Astrocyte of the spinal cord (primary cell): ENCODE measurements at regions not wholly inside any gene's neighbourhood (a gene's known extent, or its start where the extent isn't known, plus 50 kb on each side); places are given as distances from the start of the nearest gene placed in this dataset.
"Not testable (repeated sequence)": the region's sequence is repeated elsewhere in the genome, so short reads cannot be mapped to it uniquely, and the experiment has no call there.

Source experiments
- DNase-seq: peaks from one replicate; pipeline ENCODE4 v3.0.0; 2011; ENCODE audit warnings: low read depth, low spot score
- H3K4me3 ChIP-seq: 2 replicates; pipeline ENCODE4 v1.5.1; 2011; ENCODE audit warnings: low read depth, mild to moderate bottlenecking, low read length, moderate library complexity
- in situ Hi-C: cut with HindIII; loops from 2 replicates; pipeline ENCODE4 v1.10.0; 2017; ENCODE audit warnings: low sequenced_read_pairs
- TF ChIP-seq, protein P1 (sequence below): IDR thresholded peaks from 2 replicates; pipeline ENCODE4 v1.5.1; 2012; ENCODE audit warnings: low read depth, mild to moderate bottlenecking, low read length, inconsistent platforms

DNA sequence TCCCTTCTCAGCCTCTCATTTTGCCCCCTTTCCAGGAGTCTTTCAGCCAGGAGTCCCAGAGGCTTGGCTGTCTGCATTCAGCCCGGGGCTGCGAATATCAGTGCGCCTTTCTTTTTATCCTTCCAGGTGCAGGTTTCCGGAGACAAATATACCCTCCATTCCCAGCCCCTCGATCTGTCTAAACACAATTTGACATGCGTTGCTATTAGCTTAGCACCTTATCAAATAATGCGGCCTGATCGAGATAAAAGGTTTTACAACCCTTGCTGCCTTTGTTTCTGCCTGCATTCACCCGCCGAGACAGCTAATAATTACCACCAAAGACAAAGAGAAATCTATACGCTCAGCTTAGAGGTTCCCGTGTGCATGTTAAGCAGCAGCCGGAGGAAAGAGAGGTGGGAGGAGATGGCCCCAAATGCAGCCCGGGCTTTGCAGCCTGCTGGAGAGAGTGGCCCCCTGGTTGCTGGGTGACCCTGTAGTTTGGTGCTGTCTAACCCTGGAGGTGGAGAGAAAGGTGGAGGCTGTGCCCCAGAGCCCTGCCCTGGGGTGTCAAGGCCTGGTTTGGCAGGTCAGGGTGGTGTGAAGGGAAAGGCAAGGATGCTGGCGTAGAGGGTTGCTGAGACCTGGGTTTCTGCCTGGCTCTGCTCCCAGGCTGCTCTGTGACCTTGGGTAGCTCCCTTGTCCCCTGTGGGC lies 185.3 kb downstream of the RPS24 start:
- H3K4me3 ChIP-seq: no peak overlapping the region
- DNase-seq: no peak
- in situ Hi-C loops: no loop called here
- TF ChIP-seq, protein P1, sequence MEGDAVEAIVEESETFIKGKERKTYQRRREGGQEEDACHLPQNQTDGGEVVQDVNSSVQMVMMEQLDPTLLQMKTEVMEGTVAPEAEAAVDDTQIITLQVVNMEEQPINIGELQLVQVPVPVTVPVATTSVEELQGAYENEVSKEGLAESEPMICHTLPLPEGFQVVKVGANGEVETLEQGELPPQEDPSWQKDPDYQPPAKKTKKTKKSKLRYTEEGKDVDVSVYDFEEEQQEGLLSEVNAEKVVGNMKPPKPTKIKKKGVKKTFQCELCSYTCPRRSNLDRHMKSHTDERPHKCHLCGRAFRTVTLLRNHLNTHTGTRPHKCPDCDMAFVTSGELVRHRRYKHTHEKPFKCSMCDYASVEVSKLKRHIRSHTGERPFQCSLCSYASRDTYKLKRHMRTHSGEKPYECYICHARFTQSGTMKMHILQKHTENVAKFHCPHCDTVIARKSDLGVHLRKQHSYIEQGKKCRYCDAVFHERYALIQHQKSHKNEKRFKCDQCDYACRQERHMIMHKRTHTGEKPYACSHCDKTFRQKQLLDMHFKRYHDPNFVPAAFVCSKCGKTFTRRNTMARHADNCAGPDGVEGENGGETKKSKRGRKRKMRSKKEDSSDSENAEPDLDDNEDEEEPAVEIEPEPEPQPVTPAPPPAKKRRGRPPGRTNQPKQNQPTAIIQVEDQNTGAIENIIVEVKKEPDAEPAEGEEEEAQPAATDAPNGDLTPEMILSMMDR: no peak

DNA sequence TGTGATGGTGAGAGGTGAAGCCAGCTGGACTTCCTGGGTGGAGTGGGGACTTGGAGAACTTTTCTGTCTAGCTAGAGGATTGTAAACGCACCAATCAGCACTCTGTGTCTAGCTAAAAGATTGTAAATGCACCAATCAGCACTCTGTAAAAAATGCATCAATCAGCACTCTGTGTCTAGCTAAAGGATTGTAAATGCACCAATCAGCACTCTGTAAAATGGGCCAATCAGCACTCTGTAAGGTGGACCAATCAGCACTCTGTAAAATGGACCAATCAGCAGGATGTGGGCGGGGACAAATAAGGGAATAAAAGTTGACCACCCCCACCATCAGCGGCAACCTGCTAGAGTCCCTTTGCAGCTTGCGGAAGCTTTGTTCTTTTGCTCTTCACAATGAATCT lies 185.9 kb downstream of the RPS24 start:
- in situ Hi-C loops, DNase-seq, H3K4me3 ChIP-seq: not testable (repeated sequence)

DNA sequence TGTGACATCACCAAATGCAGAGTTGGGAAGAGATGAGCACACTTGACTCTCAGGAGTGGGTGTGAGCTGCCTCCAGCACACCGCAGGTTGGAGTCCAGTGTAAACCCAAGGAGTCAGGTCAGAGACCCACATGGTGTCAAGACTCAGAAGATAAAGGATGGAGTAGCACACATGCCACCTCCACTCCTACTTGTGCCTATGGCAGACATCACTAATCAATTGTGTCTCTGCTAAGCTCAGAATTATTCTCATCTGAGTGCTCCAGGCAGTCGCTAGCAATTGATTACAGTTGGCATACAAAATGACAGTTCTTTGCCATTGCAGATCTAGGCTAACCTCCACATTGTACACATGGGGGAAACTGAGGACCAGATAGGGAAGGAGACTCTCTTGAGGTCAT lies 187.1 kb downstream of the RPS24 start:
- TF ChIP-seq, protein P1: no peak
- H3K4me3 ChIP-seq: no peak overlapping the region
- in situ Hi-C loops: no loop called here
- DNase-seq: no peak

DNA sequence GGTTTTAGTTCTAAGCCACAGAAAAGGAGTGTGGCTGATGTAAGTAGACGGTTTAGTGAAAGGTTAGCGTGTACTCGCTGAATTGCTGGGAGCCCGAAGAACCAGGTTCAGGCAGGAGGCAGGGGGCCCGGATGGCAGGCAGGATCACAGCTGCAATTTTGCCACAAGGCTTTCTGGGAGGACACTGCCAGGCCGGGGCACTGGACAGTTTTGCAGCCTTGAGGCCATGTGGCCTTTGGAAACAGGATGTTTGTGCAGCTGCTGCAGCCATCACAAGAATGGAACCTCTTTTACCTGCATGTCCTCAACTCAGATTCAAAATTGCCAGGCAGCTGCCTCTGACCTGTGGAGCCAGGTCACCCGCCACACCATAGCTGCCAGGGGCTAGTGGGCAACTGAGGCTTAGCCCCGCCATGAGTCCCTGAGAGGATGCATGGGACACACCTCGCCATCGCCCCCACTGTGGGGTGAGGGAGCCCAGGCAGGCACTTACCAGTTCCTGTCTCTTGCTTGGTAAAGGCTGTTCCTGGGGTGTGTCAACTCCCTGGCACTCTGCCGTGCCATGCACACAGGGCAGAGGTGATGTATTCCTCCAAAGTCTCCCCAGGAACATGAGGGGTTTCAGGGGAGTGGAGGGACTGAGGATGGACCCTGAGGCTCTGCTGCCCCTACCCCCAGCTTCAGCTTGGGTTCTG lies 188.6 kb downstream of the RPS24 start:
- in situ Hi-C loops: no loop called here
- no peak overlapping the region for H3K4me3 ChIP-seq
- TF ChIP-seq, protein P1: no peak
- DNase-seq: no peak

DNA sequence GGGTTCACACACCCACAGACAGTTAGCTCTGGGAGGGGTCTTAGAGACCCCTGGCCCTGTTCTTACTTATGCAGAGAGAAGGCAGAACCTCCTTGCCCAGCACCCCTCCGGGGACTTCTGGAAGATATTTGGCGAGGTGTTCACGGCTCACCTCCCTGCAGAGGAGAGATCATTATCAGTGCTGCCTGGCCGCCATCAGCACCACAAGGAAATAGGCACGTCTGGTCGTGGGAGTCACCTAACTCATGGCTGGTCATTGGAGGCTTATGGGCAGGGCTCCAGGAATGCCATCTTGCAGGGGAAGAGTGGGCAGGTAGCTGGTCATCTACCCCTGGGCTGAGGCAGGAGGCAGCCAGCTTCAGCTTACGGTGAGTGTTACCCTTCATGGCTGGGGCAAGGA lies 189.4 kb downstream of the RPS24 start:
- DNase-seq: no peak
- no peak overlapping the region for H3K4me3 ChIP-seq
- TF ChIP-seq, protein P1: no peak
- in situ Hi-C loops: no loop called here

DNA sequence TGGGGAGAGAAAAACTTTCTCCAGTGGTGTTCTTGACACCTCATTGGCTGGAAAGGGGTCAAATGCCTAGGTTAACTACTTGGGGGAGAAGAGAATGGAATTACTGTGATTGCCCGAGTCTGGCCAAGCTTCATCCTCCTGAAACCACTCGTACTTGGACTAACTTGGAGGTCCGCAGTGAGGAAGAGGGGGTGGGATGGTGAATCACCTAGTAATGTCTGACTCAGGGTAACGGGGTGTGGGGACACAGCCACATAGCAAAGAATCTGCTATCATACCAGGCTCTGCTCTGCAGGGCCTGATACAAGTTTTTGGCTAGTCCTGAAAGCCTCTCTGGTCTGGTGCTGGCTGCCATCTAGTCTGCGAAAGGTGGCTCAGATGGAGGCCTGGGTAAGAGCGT lies 190.9 kb downstream of the RPS24 start:
- peak; percentile 46 for DNase-seq
- TF ChIP-seq, protein P1: no peak
- no peak overlapping the region for H3K4me3 ChIP-seq
- in situ Hi-C loops: no loop called here

DNA sequence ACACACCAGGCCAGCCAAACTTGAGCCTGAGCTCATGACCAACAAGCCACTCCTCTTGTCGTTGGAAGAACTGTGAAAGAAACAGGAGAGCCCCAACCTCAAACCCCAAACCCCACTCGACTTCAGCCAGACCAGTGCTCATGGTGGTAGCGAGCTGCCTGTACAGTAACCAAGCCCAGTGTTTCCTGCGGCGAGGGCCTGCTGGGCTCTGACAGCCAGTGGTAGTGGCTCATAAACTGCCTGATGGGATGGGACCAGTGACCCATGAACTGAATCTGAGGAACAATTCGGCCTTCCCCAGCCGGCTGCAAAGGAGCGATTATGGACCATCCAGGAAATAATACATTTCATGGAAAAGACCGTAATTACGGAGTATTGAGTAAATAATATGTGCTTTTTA lies 191.9 kb downstream of the RPS24 start:
- DNase-seq: no peak
- H3K4me3 ChIP-seq: no peak overlapping the region
- in situ Hi-C loops: no loop called here
- TF ChIP-seq, protein P1: no peak
